Activated B cell treated with CpG ODN at 0.5 μM for 24 hours (primary cell): ENCODE measurements at regions not wholly inside any gene's neighbourhood (a gene's known extent, or its start where the extent isn't known, plus 50 kb on each side); places are given as distances from the start of the nearest gene placed in this dataset.

Experiments used
- ATAC-seq: fragments of 200-7000 bp; cut with Tn5 transposase; one replicate; pipeline ENCODE4 v1.10.0; 2021; ENCODE audit warnings: low read depth, mild to moderate bottlenecking, moderate library complexity
- CTCF ChIA-PET: fragments of 350-600 bp; sonication (Branson Sonifier 250); formaldehyde crosslinking; loops from one replicate; lab custom pipeline; 2021; ENCODE audit warnings: antibody characterized with exemption; lab: Charles Lee
- POLR2A ChIA-PET: fragments of 350-600 bp; sonication (Branson Sonifier 250); formaldehyde crosslinking; loops from one replicate; lab custom pipeline; 2021; ENCODE audit warnings: antibody characterized with exemption; lab: Charles Lee
- DNase-seq: peaks from one replicate; pipeline ENCODE4 v3.0.0; 2022
- H3K27ac Mint-ChIP-seq: one replicate; pipeline ENCODE4 v1.8.0; 2020; ENCODE audit warnings: mixed read lengths
- H3K27me3 Mint-ChIP-seq: one replicate; pipeline ENCODE4 v1.8.0; 2021; ENCODE audit warnings: mixed read lengths
- H3K36me3 Mint-ChIP-seq: one replicate; pipeline ENCODE4 v1.8.0; 2021; ENCODE audit warnings: low read depth, mixed read lengths
- H3K4me1 Mint-ChIP-seq: one replicate; pipeline ENCODE4 v1.8.0; 2021; ENCODE audit warnings: mixed read lengths
- H3K4me3 Mint-ChIP-seq: one replicate; pipeline ENCODE4 v1.8.0; 2020; ENCODE audit warnings: mild to moderate bottlenecking, mixed read lengths
- H3K9me3 Mint-ChIP-seq: one replicate; pipeline ENCODE4 v1.8.0; 2020; ENCODE audit warnings: mixed read lengths
- intact Hi-C: fragments of 100-400 bp; cut with micrococcal nuclease; formaldehyde crosslinking; loops from one replicate; pipeline ENCODE4 v1.15.1; 2024
- TF ChIP-seq, protein P1 (sequence below): fragments of 200-600 bp; IDR thresholded peaks from one replicate; pipeline ENCODE4 v1.8.0; 2022; ENCODE audit warnings: antibody characterized with exemption, mild to moderate bottlenecking

DNA sequence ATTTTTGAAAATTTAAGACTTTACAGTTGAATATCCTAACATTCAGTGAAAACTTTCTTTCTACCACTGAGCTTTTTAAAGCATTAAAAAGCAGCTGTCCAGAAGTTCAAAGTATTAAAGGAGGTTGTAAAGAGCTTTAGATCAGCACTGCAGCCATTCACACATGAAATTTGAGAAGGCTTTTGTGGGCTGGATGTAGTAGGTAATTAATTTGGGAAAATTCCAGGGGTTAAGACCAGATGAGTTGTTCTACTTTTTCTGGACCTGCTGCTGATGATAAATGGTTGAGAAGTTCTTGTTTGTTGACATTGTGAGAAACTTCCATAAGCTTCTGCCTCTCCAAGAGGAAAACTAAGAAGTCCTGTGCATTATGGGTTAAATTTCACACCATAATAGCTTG, 1779.6 kb upstream of the PRR20A start:
- H3K9me3 Mint-ChIP-seq = peaks cover 10% of the 10 kb centered on the region
- no peaks in the 10 kb centered on the region for H3K4me1 Mint-ChIP-seq
- H3K27me3 Mint-ChIP-seq = no peaks in the 10 kb centered on the region
- no peak for ATAC-seq
- no peak overlapping the region for H3K27ac Mint-ChIP-seq
- DNase-seq = no peak
- no peak overlapping the region for H3K4me3 Mint-ChIP-seq
- H3K36me3 Mint-ChIP-seq = no peaks in the 10 kb centered on the region
- intact Hi-C loops = no loop called here
- POLR2A ChIA-PET = no interaction called here
- TF ChIP-seq, protein P1, sequence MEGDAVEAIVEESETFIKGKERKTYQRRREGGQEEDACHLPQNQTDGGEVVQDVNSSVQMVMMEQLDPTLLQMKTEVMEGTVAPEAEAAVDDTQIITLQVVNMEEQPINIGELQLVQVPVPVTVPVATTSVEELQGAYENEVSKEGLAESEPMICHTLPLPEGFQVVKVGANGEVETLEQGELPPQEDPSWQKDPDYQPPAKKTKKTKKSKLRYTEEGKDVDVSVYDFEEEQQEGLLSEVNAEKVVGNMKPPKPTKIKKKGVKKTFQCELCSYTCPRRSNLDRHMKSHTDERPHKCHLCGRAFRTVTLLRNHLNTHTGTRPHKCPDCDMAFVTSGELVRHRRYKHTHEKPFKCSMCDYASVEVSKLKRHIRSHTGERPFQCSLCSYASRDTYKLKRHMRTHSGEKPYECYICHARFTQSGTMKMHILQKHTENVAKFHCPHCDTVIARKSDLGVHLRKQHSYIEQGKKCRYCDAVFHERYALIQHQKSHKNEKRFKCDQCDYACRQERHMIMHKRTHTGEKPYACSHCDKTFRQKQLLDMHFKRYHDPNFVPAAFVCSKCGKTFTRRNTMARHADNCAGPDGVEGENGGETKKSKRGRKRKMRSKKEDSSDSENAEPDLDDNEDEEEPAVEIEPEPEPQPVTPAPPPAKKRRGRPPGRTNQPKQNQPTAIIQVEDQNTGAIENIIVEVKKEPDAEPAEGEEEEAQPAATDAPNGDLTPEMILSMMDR = no peak
- CTCF ChIA-PET = no interaction called here

DNA sequence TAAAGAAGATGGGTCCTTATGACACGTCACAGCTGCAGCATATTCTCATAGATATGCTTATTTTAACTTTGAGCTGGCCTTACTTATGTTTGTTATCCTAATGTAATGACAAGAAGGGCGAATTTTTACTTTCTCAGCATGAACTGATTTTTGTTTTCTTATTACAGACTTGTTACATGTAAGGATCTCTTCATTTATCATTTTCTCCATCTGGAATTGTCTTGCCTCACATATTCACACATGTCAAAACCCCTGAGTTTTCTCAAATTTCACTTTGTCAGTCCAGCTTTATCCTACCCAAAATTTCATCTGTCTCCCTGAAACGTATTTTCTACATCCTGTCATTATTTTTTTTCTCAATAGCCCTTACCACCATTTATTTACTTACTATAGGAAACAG, 1774.0 kb upstream of the PRR20A start:
- peaks cover 9% of the 10 kb centered on the region for H3K9me3 Mint-ChIP-seq
- DNase-seq (no peak), ATAC-seq (no peak)
- no peaks in the 10 kb centered on the region for H3K36me3 Mint-ChIP-seq
- TF ChIP-seq, protein P1 = no peak
- POLR2A ChIA-PET = no interaction called here
- CTCF ChIA-PET = no interaction called here
- no peak overlapping the region for H3K27ac Mint-ChIP-seq
- no peaks in the 10 kb centered on the region for H3K4me1 Mint-ChIP-seq
- intact Hi-C loops = no loop called here
- H3K27me3 Mint-ChIP-seq = no peaks in the 10 kb centered on the region
- H3K4me3 Mint-ChIP-seq = no peak overlapping the region

DNA sequence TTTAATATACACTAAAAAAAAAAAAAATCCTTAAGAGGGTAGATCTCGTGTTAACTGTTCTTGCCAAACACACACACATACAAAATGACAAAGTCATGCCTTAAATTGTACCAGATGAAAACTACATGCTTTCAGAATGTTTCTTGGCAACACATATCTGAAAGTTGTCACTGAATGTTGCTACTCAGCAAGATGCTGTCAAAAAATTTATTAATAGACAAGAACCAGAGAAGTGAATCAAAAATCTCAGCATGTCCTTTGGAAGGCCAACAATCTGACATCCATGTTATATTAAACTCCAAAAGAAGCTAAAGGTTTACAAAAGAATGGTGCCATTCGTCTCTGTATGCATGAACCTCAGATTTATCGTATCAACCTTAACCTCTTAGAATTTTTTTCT, 1746.2 kb upstream of the PRR20A start:
- ATAC-seq = no peak
- TF ChIP-seq, protein P1 = no peak
- Mint-ChIP-seq H3K27me3 (no peaks in the 10 kb centered on the region), H3K27ac (no peak overlapping the region), H3K9me3 (peaks cover 14% of the 10 kb centered on the region), H3K36me3 (no peaks in the 10 kb centered on the region), H3K4me1 (no peaks in the 10 kb centered on the region), H3K4me3 (no peak overlapping the region)
- no peak for DNase-seq
- ChIA-PET CTCF (no interaction called here), POLR2A (no interaction called here)
- intact Hi-C loops = no loop called here

DNA sequence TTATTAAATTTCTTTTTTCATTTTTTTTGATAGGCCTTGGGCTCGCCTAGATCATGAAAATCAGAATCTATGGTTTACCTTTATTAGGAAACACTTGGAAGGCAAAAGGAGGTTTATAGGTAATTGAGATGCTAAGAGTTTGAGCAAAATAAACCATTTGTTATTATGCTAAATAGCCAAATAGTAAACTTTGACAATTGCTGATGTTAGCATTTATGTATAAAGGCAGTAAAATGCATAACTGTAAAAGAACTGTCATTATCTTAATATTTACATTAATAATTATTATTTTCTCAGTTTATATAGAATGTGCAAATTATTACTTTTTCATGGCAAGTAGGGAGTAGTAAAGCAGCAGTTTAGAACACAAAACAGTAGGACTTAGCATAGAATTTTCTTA, 1737.8 kb upstream of the PRR20A start:
- no peak overlapping the region for H3K4me3 Mint-ChIP-seq
- no peak overlapping the region for H3K27ac Mint-ChIP-seq
- H3K36me3 Mint-ChIP-seq = no peaks in the 10 kb centered on the region
- intact Hi-C loops = no loop called here
- TF ChIP-seq, protein P1 = no peak
- DNase-seq (no peak), ATAC-seq (no peak)
- ChIA-PET POLR2A (no interaction called here), CTCF (no interaction called here)
- peaks cover 5% of the 10 kb centered on the region for H3K9me3 Mint-ChIP-seq
- no peaks in the 10 kb centered on the region for H3K27me3 Mint-ChIP-seq
- no peaks in the 10 kb centered on the region for H3K4me1 Mint-ChIP-seq

DNA sequence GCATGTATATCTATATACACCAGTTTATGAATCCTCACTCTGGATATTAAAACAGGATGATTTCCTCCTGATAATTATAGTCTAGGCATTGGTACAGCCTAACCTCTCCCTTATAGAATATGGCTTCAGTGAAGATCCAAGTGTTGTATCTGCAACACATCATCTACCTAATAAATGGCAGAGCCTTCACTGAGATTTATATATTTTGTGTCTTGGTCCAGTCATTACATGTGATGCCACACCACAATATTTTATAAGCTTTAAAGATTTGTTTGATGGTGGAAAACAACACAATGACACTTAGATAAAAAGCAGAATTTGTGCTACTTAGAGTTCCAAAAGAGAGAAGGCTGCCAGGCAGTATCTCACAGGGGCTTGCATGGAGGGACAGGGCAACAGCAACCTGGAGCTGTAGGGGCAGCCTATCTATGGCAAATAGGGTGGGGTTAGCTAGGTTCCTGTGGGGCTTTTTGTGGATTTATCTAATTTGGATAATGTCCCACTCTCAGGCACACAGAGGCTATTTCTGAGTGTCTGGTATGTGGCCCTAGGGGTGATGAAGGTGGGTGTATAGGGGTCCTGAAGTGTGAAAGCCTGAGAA, 1736.7 kb upstream of the PRR20A start:
- Mint-ChIP-seq H3K36me3 (no peaks in the 10 kb centered on the region), H3K4me1 (no peaks in the 10 kb centered on the region), H3K9me3 (peaks cover 9% of the 10 kb centered on the region), H3K4me3 (no peak overlapping the region), H3K27me3 (no peaks in the 10 kb centered on the region), H3K27ac (no peak overlapping the region)
- DNase-seq (no peak), ATAC-seq (no peak)
- intact Hi-C loops = no loop called here
- ChIA-PET POLR2A (no interaction called here), CTCF (no interaction called here)
- TF ChIP-seq, protein P1 = no peak
